KMS-11 (cell line): ENCODE measurements at regions not wholly inside any gene's neighbourhood (a gene's known extent, or its start where the extent isn't known, plus 50 kb on each side); places are given as distances from the start of the nearest gene placed in this dataset.
"Not testable (repeated sequence)": the region's sequence is repeated elsewhere in the genome, so short reads cannot be mapped to it uniquely, and the experiment has no call there.

ENCODE experiments used
- H2AFZ ChIP-seq: fragments of 200-600 bp; sonication (generic); 2 replicates; pipeline ENCODE4 v1.6.1; 2016; ENCODE audit warnings: antibody characterized with exemption, mixed run types, low read depth
- H3K27ac ChIP-seq: fragments of 200-600 bp; sonication (generic); 2 replicates; pipeline ENCODE4 v1.6.1; 2016; ENCODE audit warnings: mild to moderate bottlenecking, mixed run types
- H3K27me3 ChIP-seq: fragments of 200-600 bp; sonication (generic); 2 replicates; pipeline ENCODE4 v1.6.1; 2017; ENCODE audit warnings: mild to moderate bottlenecking, low read depth, mixed run types, moderate library complexity; ENCODE audit not compliant: insufficient read depth
- H3K36me3 ChIP-seq: fragments of 200-600 bp; sonication (generic); 2 replicates; pipeline ENCODE4 v1.6.1; 2017; ENCODE audit warnings: mild to moderate bottlenecking, mixed run types; ENCODE audit not compliant: insufficient read depth
- H3K4me1 ChIP-seq: fragments of 200-600 bp; sonication (generic); 2 replicates; pipeline ENCODE4 v1.6.1; 2016; ENCODE audit warnings: mild to moderate bottlenecking, low read depth, mixed run types; ENCODE audit not compliant: poor library complexity, severe bottlenecking
- H3K4me2 ChIP-seq: fragments of 200-600 bp; sonication (generic); 2 replicates; pipeline ENCODE4 v1.7.0; 2016; ENCODE audit warnings: mild to moderate bottlenecking, mixed run types
- H3K4me3 ChIP-seq: fragments of 200-600 bp; sonication (generic); IDR thresholded peaks from 2 replicates; pipeline ENCODE4 v1.6.1; 2017; ENCODE audit warnings: low read depth, low read length, mixed read lengths; ENCODE audit not compliant: insufficient read depth
- H3K79me2 ChIP-seq: fragments of 200-600 bp; sonication (generic); 2 replicates; pipeline ENCODE4 v1.6.1; 2016; ENCODE audit warnings: low read depth, mixed run types; ENCODE audit not compliant: insufficient read depth
- H3K9ac ChIP-seq: fragments of 200-600 bp; sonication (generic); 2 replicates; pipeline ENCODE4 v1.6.1; 2016; ENCODE audit warnings: mild to moderate bottlenecking, mixed run types
- H4K20me1 ChIP-seq: fragments of 200-600 bp; sonication (generic); 2 replicates; pipeline ENCODE4 v1.6.1; 2016; ENCODE audit warnings: mild to moderate bottlenecking, mixed run types; ENCODE audit not compliant: insufficient read depth
- CTCF ChIP-seq: fragments of 200-600 bp; sonication (generic); conservative IDR thresholded peaks from 2 replicates; pipeline ENCODE4 v1.6.1; 2017; ENCODE audit warnings: low read depth, mild to moderate bottlenecking, antibody characterized with exemption, low read length, moderate library complexity, mixed read lengths

- Histone ChIP-seq H3K4me2 (no peak overlapping the region), H4K20me1 (no peaks in the 10 kb centered on the region), H3K27me3 (no peaks in the 10 kb centered on the region), H3K4me1 (no peaks in the 10 kb centered on the region), H2AFZ (no peak overlapping the region), H3K36me3 (no peaks in the 10 kb centered on the region), H3K27ac (no peak overlapping the region), H3K79me2 (no peaks in the 10 kb centered on the region), H3K9ac (no peak overlapping the region), H3K4me3 (no peak overlapping the region)
- TF ChIP-seq CTCF, result no peak
Observed at GRCh38 chr13:54248306-54248705, 1219.7 kb downstream of the OLFM4 start.

DNA sequence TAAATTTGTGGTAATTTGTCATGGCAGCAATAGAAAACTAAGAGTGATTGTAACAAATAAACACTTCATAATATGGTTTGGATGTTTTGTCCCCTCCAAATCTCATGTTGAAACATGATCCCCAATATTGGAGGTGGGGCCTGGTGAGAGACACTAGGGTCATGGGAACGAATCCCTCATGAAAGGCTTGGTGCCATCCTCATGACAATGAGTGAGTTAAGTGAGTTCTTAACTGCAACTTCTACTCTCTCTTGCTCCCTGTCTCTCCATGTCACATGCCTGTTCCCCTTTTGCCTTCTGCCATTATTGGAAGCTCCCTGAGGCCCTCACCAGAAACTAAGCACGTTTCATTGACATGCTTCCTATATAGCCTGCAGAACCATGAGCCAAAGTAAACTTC is 1233.2 kb downstream of the OLFM4 start:
- Histone ChIP-seq H3K79me2 (no peaks in the 10 kb centered on the region), H4K20me1 (no peaks in the 10 kb centered on the region), H3K9ac (no peak overlapping the region), H3K4me1 (no peaks in the 10 kb centered on the region), H3K4me2 (no peak overlapping the region), H3K27me3 (no peaks in the 10 kb centered on the region), H3K4me3 (no peak overlapping the region), H3K27ac (no peak overlapping the region), H3K36me3 (no peaks in the 10 kb centered on the region), H2AFZ (no peak overlapping the region)
- no peak for TF ChIP-seq CTCF

DNA sequence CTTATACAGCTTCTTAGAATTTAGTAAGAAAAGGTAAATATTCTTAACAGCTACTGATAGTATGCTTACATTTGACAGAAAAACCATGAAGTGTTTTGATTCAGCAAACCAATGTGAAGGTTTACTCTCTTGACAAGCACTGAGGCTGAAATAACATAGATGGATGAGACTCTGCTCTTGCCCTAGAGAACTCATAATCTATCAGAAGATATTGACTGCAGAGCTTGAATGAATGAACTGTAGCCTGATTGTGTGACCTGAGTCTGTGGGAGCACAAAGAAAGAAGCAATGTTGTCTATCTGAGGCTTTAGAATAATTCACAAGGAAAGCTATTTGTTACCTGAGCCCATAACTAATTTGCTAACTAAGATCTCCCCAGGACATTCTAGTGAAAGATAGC is 1235.3 kb downstream of the OLFM4 start:
- no peak overlapping the region for H3K4me2 ChIP-seq
- H3K27me3 ChIP-seq, result no peaks in the 10 kb centered on the region
- H3K36me3 ChIP-seq, result no peaks in the 10 kb centered on the region
- no peaks in the 10 kb centered on the region for H3K79me2 ChIP-seq
- TF ChIP-seq CTCF, result no peak
- no peaks in the 10 kb centered on the region for H4K20me1 ChIP-seq
- H3K4me3 ChIP-seq, result no peak overlapping the region
- H3K27ac ChIP-seq, result no peak overlapping the region
- H2AFZ ChIP-seq, result no peak overlapping the region
- H3K4me1 ChIP-seq, result no peaks in the 10 kb centered on the region
- H3K9ac ChIP-seq, result no peak overlapping the region

GRCh38 chr13:54267253-54267668 is 1238.6 kb downstream of the OLFM4 start:
- H3K27me3 ChIP-seq, H3K9ac ChIP-seq, H4K20me1 ChIP-seq, H3K4me1 ChIP-seq, H3K27ac ChIP-seq, H3K36me3 ChIP-seq, H3K79me2 ChIP-seq, H3K4me3 ChIP-seq, H3K4me2 ChIP-seq, H2AFZ ChIP-seq: not testable (repeated sequence)

- H3K27ac ChIP-seq, H3K79me2 ChIP-seq, H3K4me2 ChIP-seq, H2AFZ ChIP-seq, H3K36me3 ChIP-seq, H3K4me1 ChIP-seq, H3K4me3 ChIP-seq, H3K9ac ChIP-seq, H4K20me1 ChIP-seq, H3K27me3 ChIP-seq: not testable (repeated sequence)
Observed at GRCh38 chr13:54268013-54268695, 1239.5 kb downstream of the OLFM4 start.
